Mucosa of gallbladder (tissue), 1 donor: ENCODE measurements at regions not wholly inside any gene's neighbourhood (a gene's known extent, or its start where the extent isn't known, plus 50 kb on each side); places are given as distances from the start of the nearest gene placed in this dataset.

ENCODE experiments used
- DNase-seq: peaks from one replicate; pipeline ENCODE4 v3.0.0-alpha.2; 2020; ENCODE audit warnings: low spot score
- donor health status: DM: no; HTN: no; CAD: no.

DNA sequence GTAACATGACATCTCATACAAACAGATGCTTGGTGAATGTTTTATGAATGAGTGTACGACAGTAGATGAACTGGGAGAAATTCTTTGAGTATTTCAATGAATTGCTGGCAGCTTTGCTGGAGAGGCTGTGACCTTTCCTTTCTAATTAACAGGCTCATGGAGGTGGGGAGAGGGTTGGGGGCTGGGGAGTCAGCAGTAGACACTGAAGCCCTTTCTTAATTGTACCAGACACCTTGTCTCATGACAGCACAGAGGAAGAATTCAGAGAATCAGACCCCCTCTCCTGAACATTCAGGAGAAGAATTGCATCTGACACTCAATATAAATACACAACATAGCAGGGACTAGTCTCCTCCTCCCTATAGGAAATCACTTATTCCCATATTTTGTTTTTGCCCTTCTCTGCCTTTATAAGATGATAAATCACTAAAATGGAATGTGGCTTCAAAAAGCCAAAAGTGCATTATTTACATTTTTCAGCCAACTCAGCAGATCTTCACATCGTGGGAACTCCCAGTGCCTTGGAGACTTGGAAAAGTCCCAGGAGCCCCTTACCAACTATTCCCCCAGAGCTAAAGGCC, 66.2 kb upstream of the TPM1 start:
- no peak for DNase-seq

DNA sequence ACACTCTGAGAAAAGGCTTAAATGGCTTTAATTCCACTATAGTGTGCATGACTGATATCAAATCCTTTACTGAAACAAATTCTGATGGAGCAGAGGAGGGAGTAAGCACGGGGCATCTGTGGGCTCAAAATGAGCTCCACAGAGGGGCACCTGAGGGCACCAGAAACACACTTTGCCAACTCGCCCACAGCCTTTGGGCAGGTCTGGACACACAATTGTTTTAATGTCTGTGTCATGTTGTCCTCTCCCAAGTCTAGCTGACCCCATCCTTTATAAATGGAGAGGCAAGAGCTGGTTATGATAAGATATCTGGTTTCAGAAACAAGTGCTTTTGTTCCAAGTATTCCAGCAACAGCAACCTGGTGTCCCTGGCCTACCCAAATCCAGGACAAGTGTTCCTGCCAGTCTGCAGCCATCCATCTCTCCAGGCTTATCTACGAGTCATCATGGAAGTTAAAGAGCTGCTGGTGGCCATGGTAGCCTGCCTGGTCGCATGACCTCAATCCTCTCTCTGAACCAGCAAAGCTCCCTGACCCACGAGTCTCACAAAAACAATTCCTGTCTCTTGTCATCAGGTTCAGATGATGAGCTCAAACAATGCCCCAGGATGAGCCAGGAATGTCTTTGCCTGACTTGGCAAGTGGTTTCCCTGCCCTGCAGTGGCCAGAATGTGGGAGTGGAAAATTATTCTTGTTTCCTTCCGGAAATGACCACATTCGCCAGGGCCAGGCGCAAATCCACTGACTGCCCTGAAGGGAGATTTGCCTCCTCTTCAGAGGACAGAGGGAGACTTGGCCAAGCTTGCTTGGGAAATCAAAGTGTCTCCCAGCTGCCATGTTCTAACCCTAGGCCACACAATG, 64.4 kb upstream of the TPM1 start:
- DNase-seq: no peak

DNA sequence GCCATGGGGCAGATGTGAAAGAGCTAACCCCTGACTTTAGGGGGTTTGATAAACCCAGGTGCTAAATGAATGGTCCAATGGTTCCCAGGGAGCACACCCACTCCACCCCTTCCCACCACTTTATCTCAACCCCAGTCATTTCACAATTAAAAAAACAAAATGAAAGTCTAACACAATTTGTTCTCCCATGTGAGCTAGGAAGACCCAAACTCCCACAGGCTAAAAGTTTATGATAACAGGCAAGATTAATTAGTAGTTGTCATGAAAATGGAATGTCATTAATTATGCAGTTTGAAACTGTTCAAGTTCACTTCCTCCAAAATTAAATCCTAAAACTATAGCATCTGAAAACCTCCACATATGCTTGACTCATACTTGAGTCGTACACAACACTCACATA, 63.3 kb upstream of the TPM1 start:
- DNase-seq: no peak

DNA sequence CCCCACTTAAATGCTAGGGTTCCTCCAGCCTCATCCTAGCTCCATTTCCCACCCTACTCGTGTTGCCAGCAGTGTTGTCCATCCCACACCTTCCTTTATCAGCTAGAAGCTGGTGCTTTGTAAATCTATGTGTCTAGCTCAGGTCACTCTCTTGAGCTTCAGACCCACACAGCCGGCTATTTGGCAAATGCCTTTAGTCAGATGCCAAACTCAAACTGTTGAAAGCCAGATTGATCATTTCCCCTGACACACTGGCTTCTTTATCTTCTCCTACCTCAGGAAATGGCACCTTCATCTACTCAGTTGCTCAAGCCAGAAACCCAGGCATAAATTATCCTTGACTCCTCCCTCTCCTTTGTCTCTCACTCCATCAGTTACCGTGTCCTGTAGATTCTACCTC, 61.5 kb upstream of the TPM1 start:
- DNase-seq: no peak

DNA sequence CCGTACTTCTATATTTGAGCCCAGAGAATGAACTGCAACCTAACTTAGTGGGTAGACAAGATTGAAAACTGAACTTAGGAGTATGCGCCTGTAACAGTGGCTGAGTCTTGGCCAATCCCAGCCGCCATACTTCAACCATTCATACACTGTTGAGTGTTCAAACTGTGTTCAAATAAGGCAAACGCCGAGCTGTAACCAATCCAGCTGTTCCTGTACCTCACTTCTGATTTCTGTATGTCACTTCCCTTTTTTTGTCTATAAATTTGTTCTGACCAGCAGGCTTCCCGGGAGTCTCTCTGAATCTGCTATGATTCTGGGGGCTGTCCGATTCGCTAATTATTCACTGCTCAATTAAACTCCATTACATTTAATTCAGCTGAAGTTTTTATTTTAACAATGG, 58.6 kb upstream of the TPM1 start:
- no peak for DNase-seq

DNA sequence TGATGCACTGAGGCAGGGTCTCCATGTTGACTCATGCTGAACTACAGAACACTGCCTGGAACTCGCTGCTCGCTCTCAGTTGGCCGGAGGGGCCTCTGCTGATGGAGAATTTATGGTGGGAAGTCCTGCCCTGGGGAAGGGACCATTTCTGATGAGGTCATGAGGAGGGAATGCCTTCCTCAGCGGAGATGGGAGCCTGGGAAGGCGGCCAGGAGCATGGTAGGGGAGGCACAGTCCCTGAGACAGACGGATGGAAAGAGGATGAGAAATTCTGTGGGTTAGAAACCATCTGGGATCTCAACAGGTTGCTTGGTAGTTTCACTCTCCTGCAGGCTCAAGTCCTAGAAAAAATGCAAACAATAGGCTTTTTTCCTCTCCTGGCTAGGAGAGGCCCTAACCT, 56.8 kb upstream of the TPM1 start:
- no peak for DNase-seq

DNA sequence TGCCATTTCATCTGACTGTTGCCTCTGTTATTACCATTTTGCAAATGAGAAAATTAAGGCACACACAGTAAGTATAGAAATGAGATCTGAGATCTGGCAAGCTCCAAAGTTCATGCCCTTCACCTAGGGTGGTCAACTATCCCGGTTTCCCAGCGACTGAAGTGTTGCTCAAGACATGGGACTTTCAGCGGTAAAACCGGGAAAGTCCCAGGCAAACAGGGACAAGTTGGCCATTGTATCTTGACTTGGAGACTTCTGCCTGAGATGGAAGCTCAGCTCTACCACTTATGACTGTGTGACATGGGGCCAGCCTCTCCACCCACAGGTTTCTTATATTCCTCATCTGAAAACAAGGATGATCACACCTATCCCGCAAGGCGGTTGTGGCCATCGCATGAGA, 55.6 kb upstream of the TPM1 start:
- no peak for DNase-seq

DNA sequence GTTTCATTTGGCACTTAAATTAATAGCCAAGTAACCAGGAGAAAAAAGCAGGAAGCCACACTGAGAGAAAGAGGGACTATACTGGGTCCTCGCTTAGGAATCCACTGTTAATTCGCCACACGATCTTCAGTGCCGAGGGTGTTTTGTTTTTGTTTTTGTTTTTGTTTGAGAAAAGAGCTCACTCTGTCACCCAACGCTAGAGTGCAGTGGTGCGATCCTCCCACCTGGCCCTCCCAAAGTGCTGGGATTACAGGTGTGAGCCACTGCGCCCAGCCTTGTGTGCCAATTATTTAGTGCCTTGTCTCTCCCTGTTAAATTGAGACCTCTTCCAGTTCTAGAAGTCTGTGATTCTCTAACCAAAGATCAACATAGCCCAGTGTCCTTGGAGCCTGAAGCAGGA, 53.8 kb upstream of the TPM1 start:
- DNase-seq: no peak

DNA sequence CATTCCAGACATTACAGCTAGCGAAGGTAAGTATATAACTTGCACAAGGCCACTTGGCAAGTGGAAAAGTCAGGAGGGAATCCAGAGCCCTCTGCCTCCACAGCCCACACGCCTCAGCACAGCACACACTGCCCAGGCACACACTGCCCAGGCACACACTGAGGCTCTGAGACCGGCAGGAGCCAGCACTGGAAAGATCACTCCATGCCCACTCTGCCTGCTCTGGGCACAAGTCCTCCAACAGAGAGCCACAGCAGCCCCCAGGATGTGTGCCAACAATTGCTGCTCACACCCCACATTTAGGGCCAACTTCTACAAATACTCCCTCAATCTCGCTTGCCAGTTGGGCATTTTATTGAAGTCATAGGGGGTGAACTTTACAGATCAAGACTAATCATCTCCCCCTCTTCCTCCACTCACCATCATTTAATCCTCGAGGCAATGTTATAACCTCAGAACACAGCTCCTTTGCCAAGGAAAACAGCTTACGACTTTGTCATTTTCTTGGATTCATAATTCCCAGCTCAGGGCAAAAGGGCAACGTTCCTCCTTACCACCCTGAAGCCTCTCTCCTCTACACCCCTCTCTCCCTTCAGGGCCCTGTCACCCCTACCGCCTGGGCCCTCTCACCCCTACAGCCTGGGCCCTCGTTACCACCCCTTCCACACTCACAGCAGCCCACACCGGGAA, 53.0 kb upstream of the TPM1 start:
- no peak for DNase-seq

DNA sequence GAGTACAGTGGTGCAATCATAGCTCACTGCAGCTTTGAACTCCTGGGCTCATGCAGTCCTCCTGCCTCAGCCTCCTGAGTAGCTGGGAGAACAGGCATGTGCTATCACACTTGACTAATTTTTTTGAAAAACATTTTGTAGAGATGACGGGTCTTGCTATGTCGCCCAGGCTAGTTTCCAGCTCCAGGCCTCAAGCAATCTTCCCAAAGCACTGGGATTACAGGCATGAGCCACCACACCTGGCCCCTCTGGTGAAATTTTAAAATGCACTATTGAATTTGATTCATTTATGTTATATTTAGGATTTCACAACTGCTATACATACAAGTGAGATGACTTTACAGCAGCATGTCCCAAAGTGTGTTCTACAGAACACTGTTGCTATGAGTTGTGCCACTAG, 50.8 kb upstream of the TPM1 start:
- no peak for DNase-seq

DNA sequence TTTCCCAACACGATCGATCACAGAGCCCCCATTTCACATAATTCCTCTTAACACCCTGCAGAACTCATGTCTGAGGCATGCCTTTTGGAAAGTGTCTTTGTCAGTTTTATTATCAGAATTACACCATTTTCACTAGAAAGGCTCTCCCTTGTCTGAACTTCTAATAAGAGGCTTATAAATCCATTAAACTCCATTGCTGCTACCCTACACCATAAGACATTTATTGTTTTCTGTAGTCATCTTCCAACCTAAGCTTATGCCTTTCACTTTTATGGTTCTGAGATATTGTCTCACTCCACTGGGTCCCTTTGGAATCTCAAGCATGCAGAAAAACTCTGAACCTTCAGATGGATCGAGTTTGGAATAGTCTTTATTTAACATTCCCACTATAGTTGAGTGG, 50.2 kb upstream of the TPM1 start:
- DNase-seq: no peak
